HG03521 (cell line): ENCODE measurements at regions not wholly inside any gene's neighbourhood (a gene's known extent, or its start where the extent isn't known, plus 50 kb on each side); places are given as distances from the start of the nearest gene placed in this dataset.

Experiments
- ATAC-seq: cut with Tn5 transposase; IDR thresholded peaks from one replicate; pipeline ENCODE4 v1.9.1; 2021; ENCODE audit warnings: mild to moderate bottlenecking, moderate library complexity; ENCODE audit not compliant: unreplicated experiment

DNA sequence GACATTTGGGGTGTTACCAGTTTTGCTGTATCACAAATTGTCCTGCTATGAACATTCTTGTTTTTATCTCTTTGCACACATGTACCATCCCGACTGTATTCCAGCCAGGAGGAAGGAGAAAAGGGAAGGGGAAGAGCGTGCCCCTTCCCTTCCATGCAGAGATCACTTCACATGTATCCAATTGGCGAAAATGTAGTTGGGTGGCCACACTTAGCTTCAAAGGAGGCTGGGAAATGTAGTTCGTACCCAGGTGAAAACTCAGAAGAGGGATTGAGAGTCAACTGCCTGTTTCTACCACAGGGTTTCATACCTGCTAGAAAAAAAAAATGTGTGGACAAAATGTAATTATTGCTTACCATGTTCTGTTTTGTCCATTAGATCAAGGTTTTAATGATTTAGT lies 189.1 kb upstream of the PELI2 start:
- ATAC-seq: no peak

DNA sequence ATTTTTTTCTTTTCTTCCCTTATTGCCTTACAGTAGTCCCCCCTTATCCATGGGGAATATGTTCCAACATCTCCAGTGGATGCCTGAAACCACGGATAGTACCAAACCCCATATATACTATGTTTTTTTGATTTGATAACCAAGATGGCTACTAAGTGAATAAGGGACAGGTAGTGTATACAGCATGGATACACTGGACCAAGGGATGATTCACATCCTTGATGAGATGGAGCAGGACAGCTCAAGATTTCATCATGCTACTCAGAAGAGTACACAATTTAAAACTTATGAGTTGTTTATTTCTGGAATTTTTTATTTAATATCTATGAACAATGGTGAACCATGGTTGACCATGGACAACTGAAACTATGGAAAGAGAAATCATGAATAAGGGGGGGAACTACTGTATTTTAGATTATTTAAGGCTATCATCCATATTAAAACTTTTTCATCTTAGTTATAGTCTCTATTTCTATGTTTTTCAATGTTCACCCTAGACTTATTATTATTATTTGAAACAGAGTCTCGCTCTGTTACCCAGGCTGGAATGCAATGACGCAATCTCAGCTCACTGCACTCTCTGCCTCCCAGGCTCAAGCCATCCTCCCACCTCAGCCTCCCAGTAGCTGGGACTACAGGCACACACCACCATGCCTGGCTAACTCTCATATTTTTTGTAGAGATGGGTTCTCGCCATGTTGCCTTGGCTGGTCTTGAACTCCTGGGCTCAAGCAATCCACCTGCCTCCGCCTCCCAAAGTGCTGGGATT lies 188.0 kb upstream of the PELI2 start:
- ATAC-seq: no peak

- no peak for ATAC-seq
Observed at GRCh38 chr14:55936691-55937090, 181.5 kb upstream of the PELI2 start.

- no peak for ATAC-seq
Observed at GRCh38 chr14:55938249-55938791, 179.9 kb upstream of the PELI2 start.

- no peak for ATAC-seq
Observed at GRCh38 chr14:55942076-55942654, 176.0 kb upstream of the PELI2 start.

GRCh38 chr14:55942826-55943225 lies 175.4 kb upstream of the PELI2 start:
- ATAC-seq: no peak

DNA sequence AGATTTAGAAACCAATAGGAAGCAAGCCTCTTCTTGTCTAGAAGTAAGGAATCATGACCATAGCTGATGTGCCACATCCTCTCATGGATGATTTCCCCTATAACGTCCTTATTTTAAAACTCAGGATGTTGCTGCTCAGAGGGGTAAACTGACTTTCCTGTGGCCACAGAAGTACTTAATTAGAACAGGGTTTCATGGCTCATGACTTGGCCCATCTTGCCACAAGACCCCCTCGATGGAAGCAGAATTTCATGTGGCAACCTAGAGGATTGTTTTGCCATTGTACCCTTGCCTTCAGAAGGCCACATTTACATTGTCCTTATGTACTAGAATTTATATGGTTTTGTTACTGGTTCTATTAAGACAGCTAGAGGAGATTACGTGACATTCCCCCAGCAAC lies 173.5 kb upstream of the PELI2 start:
- no peak for ATAC-seq

DNA sequence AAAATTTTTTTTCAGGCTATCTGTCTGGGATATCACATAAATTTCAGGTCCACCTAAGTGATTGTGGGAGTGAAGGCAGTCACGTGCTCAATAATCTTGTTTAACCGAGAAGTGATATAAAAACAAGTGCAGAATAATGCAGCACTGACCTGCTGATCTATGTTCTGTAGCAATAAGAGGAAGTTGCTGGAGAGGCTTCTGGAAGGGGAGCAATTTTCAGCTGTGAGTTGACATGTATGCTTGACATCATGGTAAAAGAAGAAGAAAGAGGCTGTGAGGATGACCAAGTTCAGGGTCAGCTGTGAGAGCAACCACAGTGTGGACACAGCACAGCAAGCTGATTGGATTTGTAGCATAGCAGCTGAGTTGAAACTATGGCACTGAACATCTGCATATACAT lies 172.0 kb upstream of the PELI2 start:
- no peak for ATAC-seq

GRCh38 chr14:55948399-55948798 lies 169.8 kb upstream of the PELI2 start:
- ATAC-seq: no peak

DNA sequence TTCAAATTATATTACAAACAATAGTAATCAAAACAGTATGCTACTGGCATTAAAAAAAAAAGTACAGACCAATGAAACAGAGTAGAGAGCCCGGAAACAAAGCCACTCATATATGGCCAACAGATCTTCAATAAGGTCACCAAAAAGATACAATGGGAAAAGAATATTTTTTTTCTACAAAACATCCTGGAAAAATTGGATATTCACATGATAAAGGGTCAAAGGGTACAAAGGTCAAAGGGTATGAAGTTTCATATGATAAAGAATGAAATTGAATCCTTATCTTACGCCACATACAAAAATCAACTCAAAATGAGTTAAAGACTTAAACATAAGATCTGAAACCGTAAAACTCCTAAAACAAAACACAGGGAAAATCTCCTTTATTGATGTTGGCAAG lies 168.5 kb upstream of the PELI2 start:
- ATAC-seq: no peak

GRCh38 chr14:55950135-55950534 lies 168.1 kb upstream of the PELI2 start:
- no peak for ATAC-seq

- ATAC-seq: no peak
Observed at GRCh38 chr14:55951341-55952206, 166.6 kb upstream of the PELI2 start.

DNA sequence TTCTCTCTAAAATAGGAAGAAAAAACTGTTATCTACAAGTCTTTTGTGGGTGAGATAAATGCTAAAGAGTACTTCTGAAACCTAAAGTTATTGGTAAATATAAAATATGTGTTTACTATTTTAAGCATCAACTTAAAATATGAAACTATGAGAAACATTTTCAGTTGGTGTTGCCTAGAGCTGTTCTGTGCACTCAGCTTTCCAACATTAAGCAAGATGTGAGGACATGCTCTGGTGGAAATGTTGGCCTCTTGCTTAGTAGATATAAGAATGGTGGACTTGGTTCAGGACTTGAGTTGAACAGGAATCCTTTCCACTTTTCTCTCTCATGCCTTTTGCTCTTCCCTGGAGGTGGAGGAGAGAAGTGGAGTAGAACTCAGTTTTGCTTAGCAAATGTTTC lies 164.1 kb upstream of the PELI2 start:
- no peak for ATAC-seq

GRCh38 chr14:55955175-55955574 lies 163.0 kb upstream of the PELI2 start:
- ATAC-seq: no peak

GRCh38 chr14:55957950-55958349 lies 160.3 kb upstream of the PELI2 start:
- ATAC-seq: no peak

DNA sequence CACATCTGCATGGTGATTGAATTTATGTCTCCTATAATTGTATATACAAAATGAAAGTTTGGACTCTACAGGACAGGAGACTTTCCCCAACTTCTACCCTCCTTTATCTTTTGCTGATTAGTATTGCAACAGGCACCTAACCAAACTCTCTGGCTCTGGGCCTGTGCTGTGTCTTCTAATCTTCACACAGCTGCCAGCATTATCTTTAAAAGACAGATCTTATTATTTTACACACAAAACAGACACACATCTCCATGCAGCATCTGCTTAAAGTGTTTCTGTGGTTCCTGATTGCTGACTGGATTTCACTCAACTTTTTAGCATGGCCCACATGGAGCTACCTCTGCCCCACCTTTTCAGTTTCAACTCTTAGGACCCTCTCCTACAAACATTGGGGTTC lies 154.9 kb upstream of the PELI2 start:
- no peak for ATAC-seq

DNA sequence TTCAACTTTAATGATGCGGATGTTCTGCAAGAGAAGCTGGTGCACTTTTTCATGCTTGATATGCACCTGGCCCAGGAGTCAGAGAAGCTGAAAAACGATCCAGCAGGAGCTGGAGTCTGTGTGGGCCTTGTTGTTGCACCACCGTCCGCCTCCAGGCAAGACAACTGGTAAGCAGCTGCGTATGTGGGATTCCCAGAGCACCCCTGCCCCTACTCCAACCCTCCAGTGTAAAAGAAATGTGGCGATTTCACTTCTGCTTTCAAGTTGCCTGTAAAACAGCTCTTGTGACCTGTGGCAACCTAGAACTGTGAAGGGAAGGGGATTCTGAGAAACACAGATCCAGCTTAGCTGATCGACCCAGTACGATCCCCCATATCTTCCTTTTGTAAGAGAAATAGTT lies 154.1 kb upstream of the PELI2 start:
- ATAC-seq: no peak

DNA sequence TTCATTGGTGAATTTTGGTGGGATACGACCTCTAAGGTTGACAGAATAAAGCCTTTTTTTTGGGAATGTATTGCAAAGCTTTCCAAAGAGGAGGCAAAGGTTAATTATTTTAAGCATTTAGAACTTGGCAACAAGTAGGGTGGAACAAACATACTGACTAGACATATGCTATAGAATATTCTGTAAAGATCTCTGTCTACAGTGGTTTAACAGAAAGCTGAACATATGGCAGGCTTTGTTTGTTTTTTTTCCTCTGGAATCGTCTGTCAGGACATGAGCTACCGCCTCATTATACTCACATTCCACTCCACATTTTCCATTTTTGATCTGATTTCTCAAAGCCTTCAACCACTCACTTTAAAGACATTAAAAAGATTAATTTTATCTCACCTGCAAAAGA lies 153.4 kb upstream of the PELI2 start:
- no peak for ATAC-seq

DNA sequence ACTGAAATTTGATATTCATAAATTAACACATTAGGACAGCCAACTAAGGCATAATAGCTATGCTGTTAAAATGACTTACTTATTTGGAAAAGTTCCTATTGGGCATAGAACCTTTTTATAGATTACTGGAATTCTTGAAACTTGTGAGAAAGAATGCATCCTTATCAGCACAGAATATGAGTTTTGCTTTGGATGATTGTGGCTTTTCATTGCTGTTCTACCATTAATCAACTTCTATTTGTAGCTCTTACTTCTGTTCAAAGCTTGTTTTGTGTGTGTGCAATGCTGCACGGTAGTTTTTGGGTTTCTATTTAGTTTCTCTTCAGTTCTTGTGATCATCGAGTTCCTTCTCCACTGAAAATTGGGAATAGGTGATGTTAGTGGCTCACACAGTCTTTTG lies 152.4 kb upstream of the PELI2 start:
- no peak for ATAC-seq

DNA sequence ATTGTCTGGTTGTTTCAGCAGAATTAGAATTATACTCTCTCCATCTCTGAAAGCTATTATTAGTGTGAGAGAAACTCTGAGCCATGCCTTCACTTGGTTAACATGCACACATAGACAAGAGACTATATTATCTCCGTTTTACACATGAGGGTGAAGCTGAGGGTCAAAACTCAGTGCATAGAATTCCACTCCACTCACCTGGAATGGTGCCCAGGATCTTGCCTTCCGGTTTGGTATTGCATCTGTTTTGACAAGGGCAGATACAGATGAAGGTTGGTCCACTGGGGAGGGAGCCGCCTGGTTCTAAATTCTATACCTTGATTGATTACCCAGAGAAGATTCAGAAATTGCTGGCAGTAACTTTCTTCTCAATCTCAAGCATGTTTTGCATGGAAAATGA lies 149.5 kb upstream of the PELI2 start:
- ATAC-seq: no peak

GRCh38 chr14:55973285-55973800 lies 144.9 kb upstream of the PELI2 start:
- ATAC-seq: no peak
